SK-N-MC (cell line): ENCODE measurements at regions not wholly inside any gene's neighbourhood (a gene's known extent, or its start where the extent isn't known, plus 50 kb on each side); places are given as distances from the start of the nearest gene placed in this dataset.

Source experiments
- EZH2 ChIP-seq: fragments of 200-600 bp; sonication (generic); IDR thresholded peaks from one replicate; pipeline ENCODE4 v1.6.1; 2017; ENCODE audit warnings: antibody characterized with exemption
- POLR2AphosphoS5 ChIP-seq: IDR thresholded peaks from 2 replicates; pipeline ENCODE4 v1.6.1; 2012; ENCODE audit warnings: mild to moderate bottlenecking, low read depth, low read length, borderline replicate concordance

GRCh38 chr1:222064388-222065211, 322.7 kb upstream of the DUSP10 start:
- TF ChIP-seq POLR2AphosphoS5 (no peak), EZH2 (no peak)
